Loucy (cell line): ENCODE measurements at regions not wholly inside any gene's neighbourhood (a gene's known extent, or its start where the extent isn't known, plus 50 kb on each side); places are given as distances from the start of the nearest gene placed in this dataset.
A peak's percentile ranks its signal among the peaks of the same experiment; 100 is the strongest.

Source experiments
- H2AFZ ChIP-seq: fragments of 200-600 bp; sonication (generic); 2 replicates; pipeline ENCODE4 v1.6.0; 2016; ENCODE audit warnings: antibody characterized with exemption, mild to moderate bottlenecking, low read length, moderate library complexity
- H3F3A ChIP-seq: fragments of 200-600 bp; 2 replicates; pipeline ENCODE4 v1.6.0; 2016; ENCODE audit warnings: antibody characterized with exemption, low read depth, mild to moderate bottlenecking
- H3K27me3 ChIP-seq: fragments of 200-600 bp; sonication (generic); 2 replicates; pipeline ENCODE4 v1.6.1; 2014; ENCODE audit warnings: low read length, mild to moderate bottlenecking; ENCODE audit not compliant: insufficient read depth, poor library complexity, severe bottlenecking
- H3K36me3 ChIP-seq: fragments of 200-600 bp; sonication (generic); 2 replicates; pipeline ENCODE4 v1.6.1; 2016; ENCODE audit warnings: low read length; ENCODE audit not compliant: insufficient read depth
- H3K4me1 ChIP-seq: fragments of 200-600 bp; sonication (generic); 2 replicates; pipeline ENCODE4 v1.5.1; 2014; ENCODE audit warnings: low read length, mild to moderate bottlenecking; ENCODE audit not compliant: insufficient read depth, poor library complexity, severe bottlenecking
- H3K4me2 ChIP-seq: fragments of 200-600 bp; sonication (generic); 2 replicates; pipeline ENCODE4 v1.6.0; 2014; ENCODE audit warnings: antibody characterized with exemption, low read length, low read depth, mild to moderate bottlenecking; ENCODE audit not compliant: poor library complexity, severe bottlenecking
- H3K4me3 ChIP-seq: fragments of 200-600 bp; sonication (generic); 2 replicates; pipeline ENCODE4 v1.5.1; 2014; ENCODE audit warnings: low read length, mild to moderate bottlenecking, mixed read lengths; ENCODE audit not compliant: poor library complexity, severe bottlenecking
- H3K79me2 ChIP-seq: fragments of 200-600 bp; sonication (generic); 2 replicates; pipeline ENCODE4 v1.6.1; 2014; ENCODE audit warnings: low read length; ENCODE audit not compliant: insufficient read depth
- H3K9ac ChIP-seq: fragments of 200-600 bp; sonication (generic); 2 replicates; pipeline ENCODE4 v1.6.0; 2014; ENCODE audit warnings: mild to moderate bottlenecking, low read depth, low read length, moderate library complexity; ENCODE audit not compliant: poor library complexity, severe bottlenecking
- H3K9me2 ChIP-seq: fragments of 200-600 bp; sonication (generic); replicated peaks from 2 replicates; pipeline ENCODE4 v1.6.1; 2016; ENCODE audit warnings: low read depth, low read length, mixed read lengths
- H3K9me3 ChIP-seq: fragments of 200-600 bp; sonication (generic); 2 replicates; pipeline ENCODE4 v1.6.1; 2014; ENCODE audit warnings: mild to moderate bottlenecking, antibody characterized with exemption, low read length, low read depth; ENCODE audit not compliant: insufficient read depth
- H4K20me1 ChIP-seq: fragments of 200-600 bp; sonication (generic); 2 replicates; pipeline ENCODE4 v1.6.0; 2014; ENCODE audit warnings: antibody characterized with exemption, low read length, mild to moderate bottlenecking; ENCODE audit not compliant: insufficient read depth, poor library complexity, severe bottlenecking
- EZH2phosphoT487 ChIP-seq: fragments of 200-600 bp; IDR thresholded peaks from 2 replicates; pipeline ENCODE4 v1.6.1; 2018; ENCODE audit warnings: antibody characterized with exemption, mild to moderate bottlenecking, moderate library complexity, borderline replicate concordance
- TF ChIP-seq, protein P1 (sequence below): fragments of 200-600 bp; sonication (generic); conservative IDR thresholded peaks from 2 replicates; pipeline ENCODE4 v1.5.1; 2014; ENCODE audit warnings: mild to moderate bottlenecking, antibody characterized with exemption, low read length

DNA sequence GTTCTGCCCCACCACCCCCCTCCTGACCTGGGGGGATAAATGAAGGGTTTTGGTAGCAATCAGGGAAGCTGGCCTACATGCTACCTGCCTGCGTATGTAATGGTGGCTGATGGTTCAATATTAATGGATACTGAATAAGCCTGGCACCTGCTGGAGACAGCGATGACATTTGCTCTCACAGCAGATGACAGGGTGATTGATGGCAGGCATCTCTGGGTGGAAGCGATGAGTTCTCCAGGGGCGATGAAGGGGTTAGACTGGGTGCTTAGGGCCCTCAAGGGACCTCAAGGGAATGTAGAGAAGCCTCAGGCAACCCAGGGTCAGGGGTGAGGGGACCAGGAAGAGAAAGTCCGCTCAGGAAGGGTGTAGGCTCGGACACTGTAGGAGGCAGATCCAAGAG is 107.7 kb upstream of the MLN start:
- H3K4me3 ChIP-seq = no peak overlapping the region
- H4K20me1 ChIP-seq = no peaks in the 10 kb centered on the region
- H3K27me3 ChIP-seq = no peaks in the 10 kb centered on the region
- TF ChIP-seq, protein P1, sequence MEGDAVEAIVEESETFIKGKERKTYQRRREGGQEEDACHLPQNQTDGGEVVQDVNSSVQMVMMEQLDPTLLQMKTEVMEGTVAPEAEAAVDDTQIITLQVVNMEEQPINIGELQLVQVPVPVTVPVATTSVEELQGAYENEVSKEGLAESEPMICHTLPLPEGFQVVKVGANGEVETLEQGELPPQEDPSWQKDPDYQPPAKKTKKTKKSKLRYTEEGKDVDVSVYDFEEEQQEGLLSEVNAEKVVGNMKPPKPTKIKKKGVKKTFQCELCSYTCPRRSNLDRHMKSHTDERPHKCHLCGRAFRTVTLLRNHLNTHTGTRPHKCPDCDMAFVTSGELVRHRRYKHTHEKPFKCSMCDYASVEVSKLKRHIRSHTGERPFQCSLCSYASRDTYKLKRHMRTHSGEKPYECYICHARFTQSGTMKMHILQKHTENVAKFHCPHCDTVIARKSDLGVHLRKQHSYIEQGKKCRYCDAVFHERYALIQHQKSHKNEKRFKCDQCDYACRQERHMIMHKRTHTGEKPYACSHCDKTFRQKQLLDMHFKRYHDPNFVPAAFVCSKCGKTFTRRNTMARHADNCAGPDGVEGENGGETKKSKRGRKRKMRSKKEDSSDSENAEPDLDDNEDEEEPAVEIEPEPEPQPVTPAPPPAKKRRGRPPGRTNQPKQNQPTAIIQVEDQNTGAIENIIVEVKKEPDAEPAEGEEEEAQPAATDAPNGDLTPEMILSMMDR = no peak
- TF ChIP-seq EZH2phosphoT487 = no peak
- no peaks in the 10 kb centered on the region for H3K79me2 ChIP-seq
- H3K4me1 ChIP-seq = peaks cover 92% of the 10 kb centered on the region
- H2AFZ ChIP-seq = no peak overlapping the region
- H3K9ac ChIP-seq = peak overlapping the region; percentile 99
- H3K36me3 ChIP-seq = no peaks in the 10 kb centered on the region
- no peaks in the 10 kb centered on the region for H3K9me3 ChIP-seq
- no peaks in the 10 kb centered on the region for H3K9me2 ChIP-seq
- H3K4me2 ChIP-seq = no peak overlapping the region
- H3F3A ChIP-seq = peaks cover 24% of the 10 kb centered on the region

GRCh38 chr6:33910594-33910993 is 106.8 kb upstream of the MLN start:
- H3K27me3 ChIP-seq = no peaks in the 10 kb centered on the region
- no peak overlapping the region for H2AFZ ChIP-seq
- peak overlapping the region; percentile 99 for H3K9ac ChIP-seq
- TF ChIP-seq EZH2phosphoT487 = no peak
- TF ChIP-seq, protein P1 = no peak
- no peaks in the 10 kb centered on the region for H3K9me3 ChIP-seq
- H3K79me2 ChIP-seq = no peaks in the 10 kb centered on the region
- peak overlapping the region; percentile 1 for H3K4me2 ChIP-seq
- H3K4me3 ChIP-seq = no peak overlapping the region
- no peaks in the 10 kb centered on the region for H3K36me3 ChIP-seq
- peaks cover 98% of the 10 kb centered on the region for H3K4me1 ChIP-seq
- no peaks in the 10 kb centered on the region for H4K20me1 ChIP-seq
- H3F3A ChIP-seq = peaks cover 33% of the 10 kb centered on the region
- H3K9me2 ChIP-seq = no peaks in the 10 kb centered on the region

DNA sequence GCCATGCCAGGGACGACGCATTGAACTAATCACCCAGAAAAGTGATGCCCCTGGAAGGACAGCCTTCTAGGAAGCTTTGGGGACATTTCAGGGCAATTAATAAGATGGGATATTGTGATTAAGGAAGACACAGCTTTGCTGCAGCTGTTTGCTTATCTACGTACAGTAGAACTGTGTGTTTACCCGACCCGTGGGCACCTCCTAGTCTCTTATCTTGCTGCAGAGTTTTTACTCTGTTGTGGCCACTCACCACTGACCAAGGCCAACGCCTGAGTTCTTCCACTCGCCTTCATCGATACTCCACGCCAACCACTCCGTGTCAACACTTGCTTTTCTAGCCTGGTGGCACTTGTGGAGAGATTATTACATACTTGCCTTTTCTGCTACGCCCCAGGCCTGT is 105.9 kb upstream of the MLN start:
- H4K20me1 ChIP-seq = no peaks in the 10 kb centered on the region
- no peaks in the 10 kb centered on the region for H3K9me3 ChIP-seq
- H3K9ac ChIP-seq = peak overlapping the region; percentile 99
- no peaks in the 10 kb centered on the region for H3K79me2 ChIP-seq
- H3K9me2 ChIP-seq = no peaks in the 10 kb centered on the region
- H2AFZ ChIP-seq = no peak overlapping the region
- peaks cover 39% of the 10 kb centered on the region for H3F3A ChIP-seq
- peaks cover 96% of the 10 kb centered on the region for H3K4me1 ChIP-seq
- no peaks in the 10 kb centered on the region for H3K36me3 ChIP-seq
- no peaks in the 10 kb centered on the region for H3K27me3 ChIP-seq
- no peak overlapping the region for H3K4me3 ChIP-seq
- TF ChIP-seq, protein P1 = no peak
- TF ChIP-seq EZH2phosphoT487 = no peak
- peak overlapping the region; percentile 1 for H3K4me2 ChIP-seq
